Head of caudate nucleus (tissue), 42 donors: ENCODE measurements at regions not wholly inside any gene's neighbourhood (a gene's known extent, or its start where the extent isn't known, plus 50 kb on each side); places are given as distances from the start of the nearest gene placed in this dataset.
A peak's percentile ranks its signal among the peaks of the same experiment; 100 is the strongest.

Source experiments
- DNase-seq, 42 donors: peaks; one replicate each; pipeline versions ENCODE4 v3.0.0 to v3.0.0-alpha.2; 2020 to 2021; ENCODE audit warnings: mixed read lengths in 7 of 42
- intact Hi-C: fragments of 100-400 bp; cut with DNase I; formaldehyde crosslinking; loops from one replicate; pipeline ENCODE4 v1.15.0; 2022

- peak in 6 of 42 donors; percentile 11 to 44 (median 13) for DNase-seq
- intact Hi-C loops = no loop called here
These were observed 62.0 kb upstream of the MEF2C start for GRCh38 chr5:88944751-88945531.

- intact Hi-C loops = no loop called here
- DNase-seq = peak in 10 of 42 donors; percentile 2 to 59 (median 18)
These were observed 58.6 kb upstream of the MEF2C start for GRCh38 chr5:88941581-88941980.

- intact Hi-C loops = no loop called here
- DNase-seq = no peak
These were observed 57.7 kb upstream of the MEF2C start for GRCh38 chr5:88940713-88941112.

- no peak for DNase-seq
- intact Hi-C loops = no loop called here
These were observed 56.3 kb upstream of the MEF2C start for GRCh38 chr5:88939300-88939699.

GRCh38 chr5:88938488-88938887 lies 55.5 kb upstream of the MEF2C start:
- DNase-seq = no peak
- intact Hi-C loops = no loop called here

- no peak for DNase-seq
- intact Hi-C loops = no loop called here
These were observed 54.4 kb upstream of the MEF2C start for GRCh38 chr5:88937406-88937805.

GRCh38 chr5:88934439-88934838 lies 51.5 kb upstream of the MEF2C start:
- DNase-seq = no peak
- intact Hi-C loops = no loop called here
